ENCODE measurements at regions not wholly inside any gene's neighbourhood (a gene's known extent, or its start where the extent isn't known, plus 50 kb on each side); places are given as distances from the start of the nearest gene placed in this dataset.

DNA sequence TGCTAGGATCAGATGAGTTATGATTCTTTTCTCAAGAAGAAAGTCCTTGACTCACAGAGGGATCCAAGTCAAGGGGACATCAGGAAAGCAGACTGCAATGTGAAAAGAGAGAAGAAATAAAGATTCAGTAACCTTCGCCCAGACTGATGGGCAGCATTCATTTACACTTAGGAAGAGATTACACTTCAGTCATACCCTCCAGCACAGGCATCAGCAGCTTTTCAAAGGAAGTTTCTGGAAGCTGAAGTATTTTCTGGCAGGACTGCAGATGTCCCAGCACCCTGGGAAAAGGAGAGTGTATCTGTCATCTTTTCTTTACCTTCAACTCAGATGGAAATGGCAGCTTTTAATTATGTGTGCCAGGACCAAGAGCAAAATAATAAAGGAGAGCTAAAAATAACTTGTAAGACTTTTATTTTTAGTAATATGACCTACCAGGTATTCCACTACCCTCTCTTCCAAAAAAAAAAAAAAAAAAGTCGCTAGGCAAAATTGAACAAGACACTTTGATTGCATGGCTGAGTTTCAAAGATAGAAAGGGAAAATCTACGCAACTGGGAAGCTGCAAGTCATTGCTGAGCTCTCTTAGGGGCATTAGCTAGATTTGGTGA, 712.1 kb downstream of the EPM2A start:
- DNase-seq (ENCODE audit: low read depth in 3 of 3, low spot score in 2 of 3): no peak

- DNase-seq (ENCODE audit: low read depth in 3 of 3, low spot score in 2 of 3): no peak
Observed at GRCh38 chr6:145025488-145025887, 709.8 kb downstream of the EPM2A start.

- DNase-seq (ENCODE audit: low read depth in 3 of 3, low spot score in 2 of 3): no peak
Observed at GRCh38 chr6:145026267-145026679, 709.0 kb downstream of the EPM2A start.

DNA sequence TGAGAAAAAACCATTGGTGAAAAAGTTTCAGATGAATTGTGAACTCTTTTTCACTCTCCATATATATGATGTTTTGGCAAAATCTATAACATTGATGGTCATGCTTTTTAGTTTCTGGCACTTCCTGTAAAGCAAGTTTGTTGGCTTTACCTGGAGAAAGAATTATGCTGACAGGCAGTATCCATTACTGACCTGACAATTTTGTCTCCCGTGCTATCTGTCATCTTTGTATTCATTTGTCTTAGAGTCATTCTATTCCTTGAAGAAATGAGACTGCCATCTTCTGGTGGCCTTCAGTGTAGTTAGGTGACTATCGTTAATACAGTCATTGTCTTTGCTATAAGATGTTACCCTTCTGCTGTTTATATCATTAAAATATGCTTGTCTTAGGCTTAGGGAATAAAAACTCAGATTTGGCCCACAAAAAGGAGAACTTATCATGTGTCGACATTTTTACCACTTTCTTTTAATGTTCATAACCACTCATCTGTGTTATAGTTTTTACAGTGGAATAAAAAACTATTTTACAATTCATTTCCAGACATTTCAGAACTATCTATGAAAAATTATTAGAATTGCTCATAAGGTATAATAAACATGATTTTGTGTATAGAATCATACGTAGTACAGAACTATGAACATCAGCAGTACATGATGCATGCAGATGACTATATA, 707.0 kb downstream of the EPM2A start:
- DNase-seq (ENCODE audit: low read depth in 3 of 3, low spot score in 2 of 3): no peak

DNA sequence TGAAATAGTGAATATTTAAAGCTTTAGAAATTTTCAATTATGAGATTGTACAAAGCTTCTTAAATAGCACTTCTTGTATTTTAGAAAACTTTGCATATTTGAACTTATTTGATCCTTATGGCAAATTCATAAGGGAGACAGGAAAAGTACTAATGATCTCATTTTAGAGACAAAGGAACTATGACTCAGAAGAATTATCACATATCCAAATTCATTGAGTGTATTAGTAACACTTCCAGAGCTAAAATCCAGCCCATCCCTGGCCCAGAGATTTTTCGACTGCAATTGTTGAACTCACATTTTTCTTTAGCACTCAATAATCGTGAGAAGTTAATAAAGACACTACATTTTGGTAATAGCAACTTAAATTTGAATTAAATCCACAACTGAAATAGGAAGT, 704.3 kb downstream of the EPM2A start:
- DNase-seq (ENCODE audit: low read depth in 3 of 3, low spot score in 2 of 3): no peak

DNA sequence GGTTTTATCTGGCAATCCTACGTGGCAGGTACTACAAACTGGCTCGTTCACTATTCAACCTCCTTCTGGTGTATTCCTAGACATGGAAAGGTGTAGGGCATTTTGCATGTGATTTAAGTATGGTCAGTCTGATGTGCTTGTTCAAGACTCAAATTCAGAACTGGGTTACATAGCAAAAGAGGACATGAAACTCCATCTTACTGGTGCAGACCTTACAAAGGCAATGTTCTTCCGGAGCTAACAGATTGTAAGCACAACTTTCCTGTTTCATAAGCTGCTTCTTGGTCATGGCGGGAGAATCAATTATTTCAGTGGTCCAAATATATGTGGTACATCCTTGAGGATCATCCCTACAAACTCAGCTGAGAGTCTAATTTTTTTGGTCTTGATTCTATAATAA, 703.4 kb downstream of the EPM2A start:
- DNase-seq (ENCODE audit: low read depth in 3 of 3, low spot score in 2 of 3): no peak

GRCh38 chr6:145032562-145033145, 702.7 kb downstream of the EPM2A start:
- no peak for DNase-seq (ENCODE audit: low read depth in 3 of 3, low spot score in 2 of 3)

- DNase-seq (ENCODE audit: low read depth in 3 of 3, low spot score in 2 of 3): no peak
Observed at GRCh38 chr6:145034664-145035063, 700.7 kb downstream of the EPM2A start.

- no peak for DNase-seq (ENCODE audit: low read depth in 3 of 3, low spot score in 2 of 3)
Observed at GRCh38 chr6:145036236-145036635, 699.1 kb downstream of the EPM2A start.

- DNase-seq (ENCODE audit: low read depth in 3 of 3, low spot score in 2 of 3): no peak
Observed at GRCh38 chr6:145036848-145037567, 698.3 kb downstream of the EPM2A start.

DNA sequence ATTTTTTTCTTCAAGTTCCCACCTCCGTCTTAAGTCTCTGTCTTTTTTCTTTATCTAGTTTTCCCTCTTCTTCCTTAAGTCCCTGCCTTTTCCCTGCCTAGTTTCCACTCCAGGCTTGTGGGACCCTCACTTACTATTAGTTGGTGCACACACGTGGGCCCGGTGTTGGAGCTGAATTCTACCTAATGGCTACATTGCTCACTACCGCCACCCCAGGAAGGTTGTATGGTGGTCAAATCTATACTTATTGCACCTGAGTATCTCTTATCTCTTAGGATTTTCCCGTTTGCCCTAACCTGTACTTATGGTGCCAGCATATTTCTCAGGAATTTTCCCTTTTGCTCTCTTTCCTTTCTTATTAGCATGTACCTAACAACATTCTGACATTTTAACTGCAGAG, 692.8 kb downstream of the EPM2A start:
- DNase-seq (ENCODE audit: low read depth in 3 of 3, low spot score in 2 of 3): no peak

DNA sequence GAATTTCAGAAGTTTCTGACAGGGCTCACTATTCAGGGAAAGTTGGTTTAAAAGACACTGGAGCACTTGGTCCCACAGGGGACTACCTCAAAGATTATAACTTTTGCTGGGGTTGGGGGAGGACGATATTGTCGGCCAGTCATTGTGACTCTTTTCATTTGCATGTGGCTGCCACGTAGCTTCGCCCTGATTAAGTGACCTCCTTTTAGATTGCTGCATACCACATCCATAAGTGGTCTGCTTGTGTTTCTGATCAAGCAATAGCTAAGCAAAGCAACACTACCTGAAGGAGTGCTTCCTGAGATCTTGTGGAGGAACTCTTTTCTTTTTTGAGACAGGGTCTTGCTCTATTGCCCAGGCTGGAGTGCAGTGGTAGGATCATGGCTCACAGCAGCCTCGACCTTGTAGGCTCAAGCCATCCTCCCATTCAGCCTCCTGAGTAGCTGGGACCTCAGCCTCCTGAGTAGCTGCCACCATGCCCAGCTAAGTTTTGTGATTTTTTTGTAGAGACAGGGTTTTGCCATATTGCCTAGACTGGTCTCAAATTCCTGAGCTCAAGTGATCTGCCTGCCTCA, 691.3 kb downstream of the EPM2A start:
- no peak for DNase-seq (ENCODE audit: low read depth in 3 of 3, low spot score in 2 of 3)

DNA sequence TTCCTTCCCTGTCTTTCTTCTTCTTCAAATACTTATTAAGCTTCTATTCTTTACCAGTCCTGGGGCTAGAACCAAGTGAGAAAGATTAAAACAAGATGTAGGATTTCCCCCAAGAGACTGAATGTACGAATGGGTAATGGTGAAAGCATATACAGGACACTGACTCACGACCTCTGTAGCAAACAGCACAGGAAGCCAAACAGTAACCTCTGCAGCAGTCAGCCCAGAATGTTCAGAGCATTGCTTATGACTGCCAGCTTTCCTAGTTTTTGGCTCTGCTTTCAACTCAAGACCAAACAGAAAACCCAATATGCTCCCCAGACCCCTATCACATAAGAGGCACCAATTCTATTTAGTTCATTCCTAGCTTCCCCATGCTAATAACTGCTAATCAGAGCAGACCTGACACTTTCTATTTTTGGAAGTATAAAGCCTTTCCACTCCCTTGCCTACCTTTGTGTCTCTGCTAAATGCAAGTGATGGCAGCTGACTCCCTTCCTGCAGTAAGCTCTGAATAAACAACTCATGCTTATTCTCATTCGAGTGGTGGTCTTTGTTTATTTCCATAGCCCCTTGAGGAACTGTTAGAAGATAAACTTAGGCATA, 690.6 kb downstream of the EPM2A start:
- DNase-seq (ENCODE audit: low read depth in 3 of 3, low spot score in 2 of 3): no peak

GRCh38 chr6:145045582-145045981, 689.7 kb downstream of the EPM2A start:
- DNase-seq (ENCODE audit: low read depth in 3 of 3, low spot score in 2 of 3): no peak

GRCh38 chr6:145047891-145048290, 687.4 kb downstream of the EPM2A start:
- no peak for DNase-seq (ENCODE audit: low read depth in 3 of 3, low spot score in 2 of 3)

- DNase-seq (ENCODE audit: low read depth in 3 of 3, low spot score in 2 of 3): no peak
Observed at GRCh38 chr6:145051661-145052060, 683.7 kb downstream of the EPM2A start.

- no peak for DNase-seq (ENCODE audit: low read depth in 3 of 3, low spot score in 2 of 3)
Observed at GRCh38 chr6:145055567-145055966, 679.8 kb downstream of the EPM2A start.

GRCh38 chr6:145060714-145061113, 674.6 kb downstream of the EPM2A start:
- no peak for DNase-seq (ENCODE audit: low read depth in 3 of 3, low spot score in 2 of 3)

GRCh38 chr6:145063091-145063490, 672.2 kb downstream of the EPM2A start:
- no peak for DNase-seq (ENCODE audit: low read depth in 3 of 3, low spot score in 2 of 3)

DNA sequence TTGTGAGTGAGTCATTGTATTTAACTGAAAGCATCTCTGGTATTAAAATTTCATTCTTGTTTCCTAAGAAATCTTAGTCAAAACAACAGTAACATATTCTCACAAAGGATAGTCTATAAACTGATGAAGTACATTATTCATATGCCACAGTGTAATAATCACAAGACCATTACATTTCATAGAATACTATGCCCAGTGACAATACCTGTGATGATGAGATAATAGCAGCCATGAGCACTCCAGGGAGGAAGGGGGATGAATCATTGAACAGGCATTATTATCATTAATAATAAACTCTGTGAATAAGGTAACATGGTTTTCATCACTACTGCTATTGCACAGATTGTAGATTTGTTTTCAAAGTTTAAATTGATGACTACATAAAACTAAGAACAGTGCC, 667.9 kb downstream of the EPM2A start:
- no peak for DNase-seq (ENCODE audit: low read depth in 3 of 3, low spot score in 2 of 3)

GRCh38 chr6:145068577-145068976, 666.7 kb downstream of the EPM2A start:
- DNase-seq (ENCODE audit: low read depth in 3 of 3, low spot score in 2 of 3): no peak
